GM18498 (cell line): ENCODE measurements at regions not wholly inside any gene's neighbourhood (a gene's known extent, or its start where the extent isn't known, plus 50 kb on each side); places are given as distances from the start of the nearest gene placed in this dataset.
"Not testable (repeated sequence)": the region's sequence is repeated elsewhere in the genome, so short reads cannot be mapped to it uniquely, and the experiment has no call there.

ENCODE experiments used
- ATAC-seq: cut with Tn5 transposase; IDR thresholded peaks from one replicate; pipeline ENCODE4 v1.9.1; 2021; ENCODE audit warnings: mild to moderate bottlenecking, moderate library complexity; ENCODE audit not compliant: unreplicated experiment

DNA sequence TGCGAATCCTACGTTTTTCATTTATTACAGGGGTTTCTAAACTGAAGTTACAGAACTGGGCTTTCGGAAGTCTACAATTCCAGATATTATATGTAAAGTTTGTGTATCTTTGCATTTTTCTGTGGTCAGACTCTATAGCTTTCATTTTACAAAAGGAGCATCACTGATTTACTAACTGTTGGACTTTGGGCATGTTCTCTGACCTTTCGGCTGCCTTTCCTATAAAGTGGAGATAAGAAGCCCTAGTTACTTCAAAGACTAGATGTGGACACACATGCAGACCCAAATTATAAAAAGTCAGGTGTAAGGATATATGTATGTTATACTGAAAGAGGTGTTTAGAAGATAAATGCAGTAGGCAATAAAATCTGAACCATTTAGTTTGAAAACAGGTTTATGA, 126.6 kb upstream of the PRKCQ start:
- no peak for ATAC-seq

DNA sequence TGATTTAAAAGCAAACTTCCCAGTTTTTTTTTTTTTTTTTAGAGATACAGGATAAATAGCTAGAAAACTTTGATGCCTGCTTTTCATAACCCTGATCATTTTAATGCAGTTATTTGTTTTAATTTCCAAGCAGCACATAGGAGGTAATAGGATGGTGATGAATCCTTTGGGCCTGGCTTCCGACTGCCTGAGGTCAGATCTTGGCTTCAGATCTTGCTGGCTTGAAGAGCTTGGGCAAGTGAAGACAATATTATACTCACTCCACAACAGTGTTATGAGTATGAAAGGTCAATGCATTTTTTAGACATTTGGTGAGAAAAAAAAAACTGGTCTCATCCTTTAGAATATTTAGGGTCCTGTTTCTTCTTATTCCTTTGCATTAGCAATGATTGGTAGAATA, 124.8 kb upstream of the PRKCQ start:
- ATAC-seq: no peak

DNA sequence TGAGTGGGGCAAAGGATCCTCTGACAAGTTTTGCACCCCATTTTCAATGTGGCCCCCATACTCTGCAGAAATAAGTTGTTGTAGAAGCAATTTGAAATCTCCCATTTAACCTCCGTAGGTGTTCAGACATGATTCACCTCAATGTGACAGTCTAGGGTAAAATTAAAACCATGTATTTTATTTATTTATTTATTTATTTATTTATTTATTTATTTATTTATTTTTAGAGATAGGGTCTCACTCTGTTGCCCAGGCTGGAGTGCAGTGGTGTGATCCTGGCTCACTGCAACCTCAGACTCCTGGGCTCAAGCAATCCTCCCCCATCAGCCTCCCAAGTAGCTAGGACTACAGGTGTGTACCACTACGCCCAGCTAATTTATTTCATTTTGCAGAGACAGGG, 122.8 kb upstream of the PRKCQ start:
- ATAC-seq: not testable (repeated sequence)

DNA sequence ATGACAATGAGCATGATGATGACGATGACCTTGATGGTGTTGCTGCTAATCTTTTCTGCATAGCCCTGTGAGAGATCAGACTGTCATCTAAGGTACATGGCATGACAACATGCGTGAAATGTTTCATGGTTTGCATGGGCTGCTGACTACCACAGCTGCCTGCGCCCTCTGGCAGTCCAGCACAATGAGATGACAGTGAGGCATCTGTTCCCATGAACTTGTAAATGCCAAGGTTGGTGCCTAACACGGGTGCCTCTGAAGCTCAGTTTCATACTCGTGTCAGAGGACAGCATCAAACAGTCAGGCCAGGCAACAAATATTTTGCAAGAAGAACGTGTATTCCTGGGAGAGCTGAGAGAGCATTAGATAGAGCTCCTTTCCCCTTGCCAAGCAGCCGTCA, 122.0 kb upstream of the PRKCQ start:
- no peak for ATAC-seq

DNA sequence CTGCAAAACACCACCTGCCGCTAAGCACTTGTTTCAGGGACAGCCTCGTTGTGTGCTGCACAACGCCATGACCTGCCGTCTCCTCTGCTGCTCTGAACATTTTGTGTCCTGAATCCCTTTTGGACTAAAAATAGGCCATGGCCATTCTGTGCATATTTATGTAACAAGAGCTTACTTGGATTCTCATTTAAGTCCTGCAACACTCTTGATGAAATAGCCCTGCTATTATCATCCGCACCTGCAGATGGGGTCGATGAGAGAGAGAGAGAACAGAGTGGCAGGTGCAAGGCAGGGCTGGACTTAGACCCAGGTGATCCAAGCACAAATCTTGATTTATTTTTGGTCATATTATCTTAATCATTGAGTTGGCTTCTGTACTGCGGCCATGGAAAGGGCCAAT, 121.2 kb upstream of the PRKCQ start:
- ATAC-seq: no peak

DNA sequence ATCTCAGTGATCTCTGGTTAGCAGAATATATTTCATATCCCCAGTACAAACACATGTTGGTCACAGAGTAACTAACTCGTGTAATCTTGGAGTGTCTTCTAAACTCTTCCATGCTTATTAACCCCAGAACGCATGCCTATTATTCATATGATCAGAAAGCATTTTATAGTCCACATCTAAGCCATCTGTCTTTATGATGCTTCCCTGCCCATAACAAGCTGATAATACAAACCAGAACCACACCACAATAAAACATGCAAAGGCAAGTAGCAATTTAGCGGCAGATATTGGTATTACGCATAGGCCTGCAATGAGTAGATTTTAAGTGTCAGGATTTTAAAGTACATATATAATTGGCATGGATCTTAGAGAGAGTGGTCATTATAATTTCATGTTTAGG, 120.0 kb upstream of the PRKCQ start:
- ATAC-seq: no peak

DNA sequence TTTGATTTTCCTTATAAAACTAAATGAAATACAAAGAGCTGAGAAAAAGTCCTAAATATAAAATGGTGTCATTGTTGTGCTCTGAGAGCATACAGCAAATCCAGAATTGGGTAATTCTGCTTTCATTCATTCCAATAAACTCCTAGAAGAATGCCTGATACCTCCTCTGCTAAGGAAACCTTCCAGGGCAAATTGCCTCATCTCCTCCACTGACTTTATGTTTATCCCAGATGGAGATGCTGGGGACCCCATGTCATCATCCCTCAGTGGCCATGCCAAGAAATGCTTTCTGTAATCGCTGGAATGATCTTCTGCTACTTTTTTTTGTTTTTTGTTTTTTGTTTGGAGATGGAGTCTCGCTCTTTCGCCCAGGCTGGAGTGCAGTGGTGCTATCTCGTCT, 119.3 kb upstream of the PRKCQ start:
- no peak for ATAC-seq

DNA sequence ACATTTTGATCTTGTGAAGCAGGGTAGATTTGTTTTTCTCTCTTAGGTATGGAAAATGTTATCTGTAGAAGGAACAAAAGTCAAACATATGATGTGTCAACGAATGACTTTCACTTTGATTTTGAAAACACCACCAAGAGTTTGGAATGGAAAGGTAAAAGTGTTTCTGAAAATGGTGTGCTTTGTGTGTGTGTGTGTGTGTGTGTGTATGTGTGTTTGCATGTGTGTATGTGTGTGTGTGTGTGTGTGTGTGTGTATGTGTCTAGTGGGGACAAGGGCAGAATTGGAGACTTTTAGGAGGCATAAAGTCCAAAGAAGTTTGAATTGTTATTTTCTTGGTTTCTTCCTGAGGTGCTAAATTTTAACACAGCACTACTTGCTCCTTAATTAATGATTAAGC, 115.4 kb upstream of the PRKCQ start:
- no peak for ATAC-seq

DNA sequence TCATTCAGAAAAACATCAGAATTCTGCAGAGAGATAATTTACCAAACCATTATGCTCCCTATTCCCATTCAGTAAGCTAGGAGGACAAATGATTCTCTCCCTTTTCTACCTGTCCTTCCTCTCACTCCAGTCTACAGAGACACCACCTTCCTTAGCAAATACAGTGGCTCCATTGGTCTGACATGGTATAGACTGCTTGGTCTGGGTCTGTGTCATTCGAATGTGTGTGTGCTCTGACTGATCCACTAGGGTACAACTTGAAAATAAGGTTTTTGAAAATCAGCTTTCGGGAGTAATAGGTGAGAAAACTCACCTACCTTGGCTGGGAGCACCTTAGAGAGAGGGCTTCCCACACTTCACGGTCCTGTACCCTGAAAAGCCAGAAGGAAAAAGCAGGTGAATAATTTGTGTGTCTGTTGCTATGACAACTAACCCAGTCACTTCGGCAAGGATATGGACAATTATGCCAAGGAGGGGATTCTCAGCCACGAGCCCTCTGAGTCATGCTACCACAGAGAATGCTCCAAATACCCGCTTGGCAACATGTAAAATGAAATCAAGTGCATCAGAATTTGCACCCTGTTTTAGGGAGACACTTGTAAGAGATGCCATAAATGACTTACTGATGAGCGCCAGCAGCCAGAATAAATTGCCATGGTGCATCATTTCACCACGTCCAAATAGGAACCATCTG, 114.5 kb upstream of the PRKCQ start:
- ATAC-seq: no peak

DNA sequence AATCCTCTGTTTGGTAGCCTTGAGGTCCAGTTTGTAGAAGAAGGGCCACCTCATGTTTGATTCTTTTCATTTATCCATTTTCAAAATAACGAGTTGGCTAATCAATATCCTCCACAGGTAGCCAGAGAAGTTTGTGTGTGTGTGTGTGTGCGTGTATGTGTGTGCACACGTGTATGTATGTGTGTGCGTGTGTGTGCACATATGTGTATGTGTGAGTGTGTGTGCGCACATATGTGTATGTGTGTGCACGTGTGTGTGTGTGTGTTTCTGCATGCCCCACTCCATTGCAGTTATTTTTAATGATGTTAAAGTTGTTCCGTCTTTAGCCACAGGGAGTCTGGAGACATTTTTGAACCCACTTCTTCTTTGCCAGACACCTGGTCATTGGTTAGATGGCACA, 112.8 kb upstream of the PRKCQ start:
- no peak for ATAC-seq

DNA sequence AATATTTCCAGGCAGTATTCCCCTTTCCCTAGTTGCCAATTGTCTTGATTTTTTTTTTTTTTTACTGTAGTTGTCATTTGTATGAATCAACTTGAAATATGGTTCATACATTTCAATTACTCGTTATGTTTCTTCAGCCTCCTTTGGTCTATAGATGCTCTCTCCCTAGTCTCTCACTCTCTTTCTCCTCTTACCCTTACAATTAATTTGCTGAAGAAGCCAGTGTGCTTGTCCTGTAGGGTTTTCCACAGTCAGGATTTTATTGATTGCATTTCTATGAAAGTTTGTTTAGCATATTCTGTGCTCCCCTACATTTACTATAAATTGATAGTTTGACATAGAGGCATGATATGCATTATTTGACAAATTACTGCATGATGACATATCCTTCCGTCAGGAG, 112.0 kb upstream of the PRKCQ start:
- ATAC-seq: no peak

DNA sequence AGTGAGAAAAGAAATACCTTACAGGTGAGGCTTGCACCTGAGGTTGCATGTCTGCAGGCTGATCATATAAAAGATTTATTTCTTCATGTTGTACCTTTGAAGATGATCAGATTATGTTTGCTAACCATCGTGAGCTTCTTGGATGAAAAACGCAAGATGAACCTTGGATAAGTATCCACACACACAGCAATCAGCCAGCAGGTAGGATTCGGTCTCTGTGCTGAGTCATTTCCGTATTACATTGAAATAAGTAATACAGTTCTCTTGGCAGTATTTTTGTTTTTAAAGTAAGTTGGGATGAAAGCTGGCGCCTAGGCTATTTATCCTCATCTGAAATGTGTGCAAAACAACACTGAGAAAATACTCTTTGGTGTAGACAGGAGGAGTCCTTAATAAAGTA, 109.0 kb upstream of the PRKCQ start:
- no peak for ATAC-seq

DNA sequence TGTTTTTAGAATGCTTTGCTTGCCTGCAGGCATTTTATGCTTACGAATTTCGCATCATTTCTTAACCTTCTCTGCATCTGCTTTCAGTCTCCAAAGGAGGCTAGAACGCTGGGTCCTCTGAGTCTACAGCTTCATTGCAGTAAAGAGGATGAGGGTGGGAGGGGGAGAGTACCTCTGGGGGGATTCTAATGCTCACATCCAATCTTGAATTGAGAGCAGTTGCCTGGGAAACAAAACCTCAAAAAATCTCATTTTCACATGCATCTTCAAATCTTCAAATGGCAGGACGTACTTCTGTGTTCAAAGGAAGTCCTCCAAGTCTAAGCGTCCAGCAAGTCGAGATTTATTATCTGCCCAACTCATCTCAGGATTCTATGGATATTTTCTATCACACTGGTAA, 100.7 kb upstream of the PRKCQ start:
- no peak for ATAC-seq

DNA sequence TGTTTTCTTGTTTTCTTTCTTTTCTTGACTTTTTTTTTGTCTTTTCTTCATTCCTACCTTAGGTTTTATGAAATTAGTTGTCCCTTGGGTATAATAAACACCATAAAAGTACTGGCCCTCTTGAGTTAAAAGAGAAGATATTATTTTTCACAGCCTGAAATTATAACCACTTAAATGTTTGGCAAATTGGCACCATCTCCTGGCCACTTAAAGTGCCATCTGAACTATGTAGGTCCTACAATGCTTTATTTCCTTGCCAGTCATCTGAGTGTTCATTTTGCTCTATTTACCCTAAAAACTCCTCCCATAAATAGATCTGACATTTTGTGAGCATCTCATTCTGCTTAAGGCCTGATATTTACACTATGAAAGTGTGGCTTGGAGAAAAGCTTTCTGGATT, 98.9 kb upstream of the PRKCQ start:
- no peak for ATAC-seq

DNA sequence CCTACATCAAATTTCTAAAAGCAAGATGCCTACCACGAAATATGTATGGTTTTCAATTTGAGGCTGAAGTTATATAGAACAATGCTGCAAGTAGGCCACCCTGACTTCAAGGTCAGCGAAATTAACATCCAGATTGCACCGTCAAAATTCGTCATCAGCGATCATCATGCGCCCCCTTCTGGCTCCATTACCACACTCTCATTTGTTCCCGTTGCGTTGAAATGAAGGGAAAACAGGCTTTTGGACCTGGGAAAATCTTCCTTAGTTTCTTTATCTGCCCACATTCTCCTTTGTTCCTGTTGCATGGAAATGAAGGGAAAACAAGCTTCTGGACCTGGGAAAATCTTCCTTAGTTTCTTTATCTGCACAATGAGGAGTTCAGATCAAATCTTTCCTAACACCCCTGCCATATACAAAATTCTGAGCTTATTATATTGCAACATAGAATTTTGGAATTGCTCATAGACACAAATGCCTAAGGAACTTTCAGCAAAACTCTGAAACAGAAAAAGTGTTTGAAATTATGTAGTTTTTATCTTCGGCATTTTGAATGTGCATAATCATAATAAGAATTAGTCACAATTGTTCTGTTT, 98.2 kb upstream of the PRKCQ start:
- ATAC-seq: no peak

DNA sequence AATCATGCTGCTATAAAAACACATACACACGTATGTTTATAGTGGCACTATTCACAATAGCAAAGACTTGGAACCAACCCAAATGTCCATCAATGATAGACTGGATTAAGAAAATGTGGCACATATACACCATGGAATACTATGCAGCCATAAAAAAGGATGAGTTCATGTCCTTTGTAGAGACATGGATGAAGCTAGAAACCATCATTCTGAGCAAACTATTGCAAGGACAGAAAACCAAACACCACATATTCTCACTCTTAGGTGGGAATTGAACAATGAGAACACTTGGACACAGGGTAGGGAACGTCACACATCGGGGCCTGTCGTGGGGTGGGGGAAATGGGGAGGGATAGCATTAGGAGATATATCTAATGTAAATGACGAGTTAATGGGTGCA, 97.1 kb upstream of the PRKCQ start:
- ATAC-seq: not testable (repeated sequence)

DNA sequence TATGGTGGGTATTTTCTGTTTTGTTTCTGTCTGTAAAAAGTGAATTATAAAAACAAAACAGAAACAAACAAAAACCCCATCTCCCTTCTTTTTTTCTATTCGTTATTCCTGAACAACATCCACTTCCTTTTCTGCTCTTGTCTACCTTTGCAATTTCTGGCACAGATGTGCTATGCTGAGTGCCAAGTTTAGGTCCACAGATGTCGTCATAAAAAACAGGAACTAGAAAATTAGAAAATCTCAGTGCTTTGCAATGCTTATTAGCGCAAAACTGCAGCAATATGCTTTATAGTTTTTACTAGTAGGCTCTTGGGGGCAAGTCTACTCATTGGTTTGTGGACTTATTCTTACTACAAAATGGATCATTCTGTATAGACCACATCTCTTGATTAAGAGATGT, 94.2 kb upstream of the PRKCQ start:
- no peak for ATAC-seq

DNA sequence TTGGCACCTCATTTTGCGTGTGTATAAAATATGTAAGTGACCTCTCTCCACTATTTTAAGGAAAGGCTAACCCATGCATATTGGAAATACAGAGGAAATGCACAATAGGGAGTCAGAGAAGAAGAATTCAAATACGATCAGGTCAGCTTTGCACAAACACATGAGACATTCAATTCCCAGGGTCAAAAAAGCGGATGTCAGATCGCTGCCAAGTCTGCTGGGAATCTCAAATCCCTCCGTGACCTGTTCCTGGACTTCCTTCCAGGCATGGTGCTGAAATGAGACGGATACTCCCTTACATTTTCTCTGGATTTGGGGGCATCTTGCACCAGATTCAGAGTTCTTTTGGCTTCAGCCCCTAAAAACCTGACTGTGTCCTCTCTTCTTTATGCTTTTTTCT, 91.9 kb upstream of the PRKCQ start:
- ATAC-seq: no peak

DNA sequence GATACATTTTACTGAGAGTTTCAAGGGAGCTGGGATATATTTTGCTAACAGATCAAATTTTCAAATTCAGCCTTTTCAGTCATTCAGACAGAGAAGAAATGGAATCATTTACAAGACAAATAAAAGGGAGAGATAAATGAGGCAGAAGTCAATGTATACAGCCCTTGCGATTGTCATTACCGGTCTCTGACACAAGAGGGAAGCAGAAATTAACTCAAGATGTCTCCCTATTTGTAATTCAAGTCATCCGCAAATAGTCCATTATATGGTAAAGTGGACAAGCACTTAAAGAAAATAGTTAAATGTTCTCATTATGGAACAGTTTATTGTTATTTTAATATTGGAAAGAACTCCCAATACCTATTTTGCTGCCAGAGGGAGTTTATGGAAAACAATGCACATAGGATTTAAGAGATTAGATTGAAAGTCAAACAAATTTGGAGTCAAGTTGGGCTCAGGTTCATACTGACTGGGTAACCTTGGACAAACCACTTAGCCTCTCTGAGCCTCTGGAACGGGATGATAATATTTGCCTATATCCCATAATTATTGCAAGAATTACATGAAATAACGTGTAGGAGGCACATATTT, 89.3 kb upstream of the PRKCQ start:
- ATAC-seq: no peak

DNA sequence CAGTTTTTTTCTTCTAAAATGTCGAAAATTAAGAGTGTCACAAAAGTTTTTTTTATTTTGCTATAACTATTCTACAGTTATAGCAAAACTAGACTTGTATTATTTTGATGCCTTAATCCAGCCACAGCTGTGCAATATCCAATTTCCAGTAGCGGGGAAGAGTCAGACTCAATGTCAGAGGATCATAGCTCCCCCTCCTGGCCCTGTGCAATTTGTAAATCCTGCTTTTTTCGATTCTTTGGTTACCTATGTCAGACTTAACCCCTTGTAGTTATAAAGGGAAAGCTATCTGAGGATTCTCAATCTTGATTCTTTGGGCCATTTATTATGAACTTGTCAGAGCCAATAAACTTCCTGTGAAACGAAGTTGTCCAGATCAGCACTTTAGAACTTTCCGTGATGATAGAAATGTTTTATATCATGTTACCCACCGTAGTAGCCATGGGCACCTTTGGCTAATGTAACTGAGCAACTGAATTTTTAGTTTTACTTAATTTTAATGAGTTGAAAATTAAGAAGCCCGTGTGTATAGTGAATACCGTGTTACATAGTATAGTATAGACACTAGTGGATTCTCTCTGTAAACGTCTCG, 87.7 kb upstream of the PRKCQ start:
- ATAC-seq: no peak

DNA sequence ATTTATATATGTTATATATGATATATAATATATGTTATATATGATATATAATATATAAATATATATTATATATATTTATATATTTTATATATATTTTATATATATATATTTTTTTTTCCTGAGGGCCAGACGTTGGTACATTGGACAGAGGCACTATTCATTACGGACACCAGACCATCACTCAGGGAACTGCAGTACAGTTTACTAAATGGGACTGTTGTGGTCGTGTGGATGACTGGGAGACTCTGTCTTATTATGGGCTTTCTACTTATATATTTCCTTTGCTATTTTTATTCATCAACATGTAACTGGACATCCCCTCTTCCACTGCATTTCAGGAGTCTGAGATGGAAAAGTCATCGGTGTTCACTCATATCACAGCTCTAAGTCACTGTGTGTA, 87.1 kb upstream of the PRKCQ start:
- no peak for ATAC-seq

DNA sequence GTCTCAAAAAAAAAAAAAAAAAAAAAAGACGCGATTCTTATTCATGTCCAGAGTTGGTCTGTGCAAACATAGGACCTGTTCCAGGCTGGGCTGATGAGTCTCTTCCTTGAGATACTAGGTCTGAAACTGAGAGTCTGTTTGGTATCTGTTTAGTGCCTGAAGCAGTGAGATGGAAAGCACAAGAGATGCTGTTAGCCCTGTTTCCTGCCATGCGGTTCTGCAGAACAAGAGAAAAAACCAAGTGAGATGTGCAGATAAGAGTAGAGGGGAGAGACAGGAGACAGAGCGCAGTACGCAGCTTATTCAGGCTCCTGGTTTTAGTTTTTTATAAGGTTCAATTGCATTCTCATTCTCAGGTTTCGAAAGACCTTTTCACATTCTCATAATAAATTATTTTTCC, 85.8 kb upstream of the PRKCQ start:
- ATAC-seq: no peak
